LoVo (cell line): ENCODE measurements at regions not wholly inside any gene's neighbourhood (a gene's known extent, or its start where the extent isn't known, plus 50 kb on each side); places are given as distances from the start of the nearest gene placed in this dataset.

Experiments
- DNase-seq: peaks from one replicate; pipeline ENCODE4 v3.0.0-alpha.2; 2016; ENCODE audit warnings: low spot score

- no peak for DNase-seq
Observed at GRCh38 chr4:53813998-53814397, 222.7 kb upstream of the LNX1 start.

- DNase-seq = no peak
Observed at GRCh38 chr4:53810643-53811042, 219.4 kb upstream of the LNX1 start.

GRCh38 chr4:53809816-53810215 lies 218.5 kb upstream of the LNX1 start:
- DNase-seq = no peak

GRCh38 chr4:53805291-53805690 lies 214.0 kb upstream of the LNX1 start:
- no peak for DNase-seq

- DNase-seq = no peak
Observed at GRCh38 chr4:53804719-53805118, 213.4 kb upstream of the LNX1 start.

GRCh38 chr4:53802500-53802899 lies 211.2 kb upstream of the LNX1 start:
- DNase-seq = no peak

GRCh38 chr4:53801373-53801772 lies 210.1 kb upstream of the LNX1 start:
- no peak for DNase-seq

GRCh38 chr4:53800741-53801140 lies 209.5 kb upstream of the LNX1 start:
- DNase-seq = no peak

- DNase-seq = no peak
Observed at GRCh38 chr4:53793096-53793495, 201.8 kb upstream of the LNX1 start.

GRCh38 chr4:53790286-53790685 lies 199.0 kb upstream of the LNX1 start:
- DNase-seq = no peak

GRCh38 chr4:53788621-53789020 lies 197.3 kb upstream of the LNX1 start:
- DNase-seq = no peak

GRCh38 chr4:53788011-53788410 lies 196.7 kb upstream of the LNX1 start:
- DNase-seq = no peak

- no peak for DNase-seq
Observed at GRCh38 chr4:53786632-53787031, 195.3 kb upstream of the LNX1 start.

- DNase-seq = no peak
Observed at GRCh38 chr4:53785996-53786395, 194.7 kb upstream of the LNX1 start.

- DNase-seq = no peak
Observed at GRCh38 chr4:53784112-53784511, 192.8 kb upstream of the LNX1 start.

GRCh38 chr4:53783208-53783859 lies 192.0 kb upstream of the LNX1 start:
- no peak for DNase-seq

- DNase-seq = no peak
Observed at GRCh38 chr4:53782458-53782845, 191.2 kb upstream of the LNX1 start.

GRCh38 chr4:53781629-53782457 lies 190.6 kb upstream of the LNX1 start:
- DNase-seq = no peak

GRCh38 chr4:53780736-53781400 lies 189.6 kb upstream of the LNX1 start:
- no peak for DNase-seq

- DNase-seq = no peak
Observed at GRCh38 chr4:53779025-53779424, 187.7 kb upstream of the LNX1 start.

GRCh38 chr4:53778155-53778554 lies 186.9 kb upstream of the LNX1 start:
- no peak for DNase-seq

GRCh38 chr4:53777244-53777984 lies 186.1 kb upstream of the LNX1 start:
- DNase-seq = no peak
